ENCODE measurements at regions not wholly inside any gene's neighbourhood (a gene's known extent, or its start where the extent isn't known, plus 50 kb on each side); places are given as distances from the start of the nearest gene placed in this dataset.

- Histone ChIP-seq H3K4me3 (ENCODE audit: extremely low read depth in 1 of 4, insufficient read depth in 2 of 4, low read depth in 3 of 4, low read length in 4 of 4) (no peak overlapping the region), H2AFZ (ENCODE audit: low read length) (no peak overlapping the region), H3K14ac (ENCODE audit: insufficient read length) (no peak overlapping the region), H3K79me1 (ENCODE audit: low read depth, low read length) (no peaks in the 10 kb centered on the region), H3K4ac (replicated peaks; ENCODE audit: insufficient read length, low read depth, low read length) (no peak overlapping the region), H3K4me2 (ENCODE audit: insufficient read depth in 1 of 2, low read depth in 2 of 2, low read length in 2 of 2) (no peak overlapping the region), H4K8ac (ENCODE audit: extremely low read depth, insufficient read depth, low read length) (no peak overlapping the region), H3K27ac (ENCODE audit: low read depth, low read length) (no peak overlapping the region), H2BK20ac (ENCODE audit: low read length) (no peak overlapping the region), H4K5ac (ENCODE audit: insufficient read length, low read depth, low read length) (no peak overlapping the region), H3K23me2 (ENCODE audit: low read depth, low read length) (no peaks in the 10 kb centered on the region), H3K79me2 (ENCODE audit: control insufficient read depth in 1 of 2, insufficient read depth in 2 of 2, low read length in 2 of 2) (no peaks in the 10 kb centered on the region), H3K27me3 (replicated peaks in 1 of 4; ENCODE audit: control insufficient read depth in 3 of 4, extremely low read depth in 1 of 4, insufficient read depth in 3 of 4, low read length in 3 of 4) (no peaks in the 10 kb centered on the region; a peak in 1 of 7 replicates), H2BK120ac (replicated peaks; ENCODE audit: low read depth, low read length) (no peak overlapping the region), H3K56ac (replicated peaks; ENCODE audit: insufficient read length, low read depth, low read length) (no peak overlapping the region), H4K20me1 (replicated peaks in 1 of 2; ENCODE audit: control insufficient read depth in 1 of 2, insufficient read depth in 2 of 2, low read length in 2 of 2) (no peaks in the 10 kb centered on the region), H3K23ac (ENCODE audit: insufficient read length) (no peak overlapping the region), H2BK5ac (ENCODE audit: low read depth, low read length) (no peak overlapping the region), H3K9me3 (ENCODE audit: insufficient read depth in 2 of 2, low read depth in 1 of 2, low read length in 1 of 2) (no peaks in the 10 kb centered on the region), H2BK12ac (ENCODE audit: low read depth, low read length) (no peak overlapping the region), H4K91ac (replicated peaks; ENCODE audit: insufficient read length, low read length) (no peak overlapping the region), H2BK15ac (ENCODE audit: low read length) (no peak overlapping the region), H2AK5ac (ENCODE audit: low read depth, low read length) (no peak overlapping the region), H3K18ac (ENCODE audit: extremely low read depth, low read length) (no peak overlapping the region), H3K4me1 (replicated peaks in 1 of 4; ENCODE audit: control insufficient read depth in 3 of 4, insufficient read depth in 4 of 4, low read length in 3 of 4) (peaks cover 0 to 7% (median 1%) of the 10 kb centered on the region in 4 experiments; a peak in 2 of 7 replicates), H3K36me3 (ENCODE audit: control insufficient read depth in 2 of 4, insufficient read depth in 4 of 4, low read length in 3 of 4) (no peaks in the 10 kb centered on the region), H3K9ac (replicated peaks in 1 of 4; ENCODE audit: extremely low read depth in 1 of 4, low read depth in 3 of 4, low read length in 3 of 4) (no peak overlapping the region)
- FAIRE-seq (no peak), DNase-seq (ENCODE audit: low read depth in 1 of 2, low spot score in 2 of 2) (no peak)
- no peak for TF ChIP-seq NRF1 (IDR thresholded peaks at IDR 0.05; ENCODE audit: low read depth, low read length)
- no peak for TF ChIP-seq HDAC2 (IDR thresholded peaks at IDR 0.05; ENCODE audit: borderline replicate concordance in 1 of 2, low read depth in 2 of 2, low read length in 2 of 2)
- no peak for TF ChIP-seq BCL11A (IDR thresholded peaks at IDR 0.05; ENCODE audit: low read depth in 2 of 2, low read length in 2 of 2)
- TF ChIP-seq TCF12 (IDR thresholded peaks at IDR 0.05; ENCODE audit: low read depth, low read length), result no peak
- no peak for TF ChIP-seq ATF2 (IDR thresholded peaks at IDR 0.05; ENCODE audit: low read length)
- no peak for TF ChIP-seq BACH1 (IDR thresholded peaks at IDR 0.05; ENCODE audit: low read length)
- TF ChIP-seq TBP (IDR thresholded peaks at IDR 0.05; ENCODE audit: low read depth, low read length), result no peak
- no peak for TF ChIP-seq TEAD4 (IDR thresholded peaks at IDR 0.05; ENCODE audit: low read depth, low read length)
- WGBS, 2 experiments (ENCODE audit: extremely low coverage in 1 of 2, insufficient coverage in 1 of 2, insufficient read length in 1 of 2, insufficient replicate concordance in 2 of 2, low coverage in 1 of 2, low lambda C conversion rate in 2 of 2, missing lambda C conversion rate in 1 of 2), result 94% methylated on average over 14 of the region's 14 CpGs; no CpG with 5 or more reads in 1 of the 2 experiments
- CTCF ChIA-PET (ENCODE audit: partially characterized antibody), result interaction anchor here (1.1 to 1.4 kb wide), 3 partner anchors 11 to 80 kb away, joined by 3 to 6 read pairs (median 4); no protein-coding TSS in a partner anchor
- POLR2A ChIA-PET (ENCODE audit: partially characterized antibody), result no interaction called here
Measured at GRCh38 chr6:159098636-159099106, 53.9 kb upstream of the TAGAP start.

Data from H1 (cell line).